ENCODE measurements at regions not wholly inside any gene's neighbourhood (a gene's known extent, or its start where the extent isn't known, plus 50 kb on each side); places are given as distances from the start of the nearest gene placed in this dataset.
"Not testable (repeated sequence)": the region's sequence is repeated elsewhere in the genome, so short reads cannot be mapped to it uniquely, and the experiment has no call there.

GRCh38 chr14:44846232-44846824 is 115.4 kb downstream of the KLHL28 start:
- DNase-seq (ENCODE audit: low spot score) = peak; percentile 39
- in situ Hi-C loops (cut with MboI; ENCODE audit: low pct_unique_long_range_greater_than_20kb, low sequenced_read_pairs, unreplicated experiment) = no loop called here
- TF ChIP-seq CTCF (IDR thresholded peaks at IDR 0.05; ENCODE audit: extremely low read depth, insufficient read depth, missing control alignments) = peak; percentile 87

GRCh38 chr14:44835928-44836327 is 125.8 kb downstream of the KLHL28 start:
- in situ Hi-C loops (cut with MboI; ENCODE audit: low pct_unique_long_range_greater_than_20kb, low sequenced_read_pairs, unreplicated experiment); DNase-seq (ENCODE audit: low spot score): not testable (repeated sequence)

- TF ChIP-seq CTCF (IDR thresholded peaks at IDR 0.05; ENCODE audit: extremely low read depth, insufficient read depth, missing control alignments) = no peak
- DNase-seq (ENCODE audit: low spot score) = no peak
- in situ Hi-C loops (cut with MboI; ENCODE audit: low pct_unique_long_range_greater_than_20kb, low sequenced_read_pairs, unreplicated experiment) = no loop called here
These were observed 128.2 kb downstream of the KLHL28 start for GRCh38 chr14:44833376-44834060.

- DNase-seq (ENCODE audit: low spot score) = no peak
- no peak for TF ChIP-seq CTCF (IDR thresholded peaks at IDR 0.05; ENCODE audit: extremely low read depth, insufficient read depth, missing control alignments)
- in situ Hi-C loops (cut with MboI; ENCODE audit: low pct_unique_long_range_greater_than_20kb, low sequenced_read_pairs, unreplicated experiment) = no loop called here
These were observed 131.4 kb downstream of the KLHL28 start for GRCh38 chr14:44830371-44830770.

- in situ Hi-C loops (cut with MboI; ENCODE audit: low pct_unique_long_range_greater_than_20kb, low sequenced_read_pairs, unreplicated experiment) = no loop called here
- no peak for TF ChIP-seq CTCF (IDR thresholded peaks at IDR 0.05; ENCODE audit: extremely low read depth, insufficient read depth, missing control alignments)
- no peak for DNase-seq (ENCODE audit: low spot score)
These were observed 132.7 kb downstream of the KLHL28 start for GRCh38 chr14:44829021-44829420.

- TF ChIP-seq CTCF (IDR thresholded peaks at IDR 0.05; ENCODE audit: extremely low read depth, insufficient read depth, missing control alignments) = no peak
- no peak for DNase-seq (ENCODE audit: low spot score)
- in situ Hi-C loops (cut with MboI; ENCODE audit: low pct_unique_long_range_greater_than_20kb, low sequenced_read_pairs, unreplicated experiment) = no loop called here
These were observed 133.7 kb downstream of the KLHL28 start for GRCh38 chr14:44828023-44828422.

GRCh38 chr14:44820230-44820964 is 141.3 kb downstream of the KLHL28 start:
- in situ Hi-C loops (cut with MboI; ENCODE audit: low pct_unique_long_range_greater_than_20kb, low sequenced_read_pairs, unreplicated experiment) = no loop called here
- TF ChIP-seq CTCF (IDR thresholded peaks at IDR 0.05; ENCODE audit: extremely low read depth, insufficient read depth, missing control alignments) = no peak
- no peak for DNase-seq (ENCODE audit: low spot score)

Data from GM13977 (cell line).